ENCODE measurements at regions not wholly inside any gene's neighbourhood (a gene's known extent, or its start where the extent isn't known, plus 50 kb on each side); places are given as distances from the start of the nearest gene placed in this dataset.

- TF ChIP-seq, protein P1, sequence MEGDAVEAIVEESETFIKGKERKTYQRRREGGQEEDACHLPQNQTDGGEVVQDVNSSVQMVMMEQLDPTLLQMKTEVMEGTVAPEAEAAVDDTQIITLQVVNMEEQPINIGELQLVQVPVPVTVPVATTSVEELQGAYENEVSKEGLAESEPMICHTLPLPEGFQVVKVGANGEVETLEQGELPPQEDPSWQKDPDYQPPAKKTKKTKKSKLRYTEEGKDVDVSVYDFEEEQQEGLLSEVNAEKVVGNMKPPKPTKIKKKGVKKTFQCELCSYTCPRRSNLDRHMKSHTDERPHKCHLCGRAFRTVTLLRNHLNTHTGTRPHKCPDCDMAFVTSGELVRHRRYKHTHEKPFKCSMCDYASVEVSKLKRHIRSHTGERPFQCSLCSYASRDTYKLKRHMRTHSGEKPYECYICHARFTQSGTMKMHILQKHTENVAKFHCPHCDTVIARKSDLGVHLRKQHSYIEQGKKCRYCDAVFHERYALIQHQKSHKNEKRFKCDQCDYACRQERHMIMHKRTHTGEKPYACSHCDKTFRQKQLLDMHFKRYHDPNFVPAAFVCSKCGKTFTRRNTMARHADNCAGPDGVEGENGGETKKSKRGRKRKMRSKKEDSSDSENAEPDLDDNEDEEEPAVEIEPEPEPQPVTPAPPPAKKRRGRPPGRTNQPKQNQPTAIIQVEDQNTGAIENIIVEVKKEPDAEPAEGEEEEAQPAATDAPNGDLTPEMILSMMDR (IDR thresholded peaks at IDR 0.05 in 2 of 3, conservative IDR thresholded peaks at IDR 0.05 in 1 of 3; ENCODE audit: borderline replicate concordance in 1 of 3, insufficient read depth in 1 of 3, low read depth in 2 of 3, low read length in 2 of 3), result no peak
- no peak for TF ChIP-seq JUND (IDR thresholded peaks at IDR 0.05)
- TF ChIP-seq POLR2A (IDR thresholded peaks at IDR 0.05; ENCODE audit: borderline replicate concordance, extremely low read depth, insufficient read depth, insufficient read length), result no peak
- no peak for TF ChIP-seq FOSL1 (IDR thresholded peaks at IDR 0.05; ENCODE audit: low read depth)
- TF ChIP-seq ELF1 (IDR thresholded peaks at IDR 0.05; ENCODE audit: borderline replicate concordance, low read depth), result no peak
Observed at GRCh38 chr3:31321620-31322019, 211.1 kb upstream of the STT3B start (continued).

DNA sequence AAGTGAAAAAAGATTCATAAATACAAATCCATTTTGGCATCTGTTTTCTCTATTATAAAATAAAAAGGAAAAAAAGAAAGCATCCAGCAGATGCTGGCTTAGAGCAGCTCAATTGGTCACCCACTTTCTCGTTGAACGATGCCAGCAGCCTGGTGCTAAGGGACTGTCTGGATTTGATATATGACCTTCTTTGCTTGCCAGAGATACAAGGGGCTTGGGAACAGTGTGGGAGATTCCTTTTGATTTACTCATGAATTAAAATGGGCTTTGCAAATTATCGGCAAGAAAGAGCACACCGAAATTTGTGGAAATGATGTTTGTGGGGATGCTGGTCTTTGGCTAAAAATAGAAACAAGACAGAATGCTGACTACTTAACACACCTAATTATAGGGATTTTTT is 210.3 kb upstream of the STT3B start:
- ATAC-seq (no peak), DNase-seq (ENCODE audit: low read depth, low spot score) (no peak)
- CTCF ChIA-PET, result no interaction called here
- Histone ChIP-seq H3K36me3 (ENCODE audit: control insufficient read depth in 1 of 2, insufficient read depth in 2 of 2, low read length in 2 of 2) (no peaks in the 10 kb centered on the region), H3K9me3 (ENCODE audit: control insufficient read depth in 1 of 2, insufficient read depth in 1 of 2, low read depth in 1 of 2, low read length in 2 of 2) (no peaks in the 10 kb centered on the region), H3K27ac (ENCODE audit: low read depth, low read length) (no peak overlapping the region), H2AFZ (ENCODE audit: low read depth, low read length, poor library complexity, severe bottlenecking) (no peak overlapping the region), H3K4me2 (ENCODE audit: low read length) (no peak overlapping the region), H3K4me1 (ENCODE audit: control insufficient read depth in 1 of 2, insufficient read depth in 2 of 2, low read length in 2 of 2) (no peaks in the 10 kb centered on the region), H3K9me2 (ENCODE audit: insufficient read depth) (no peaks in the 10 kb centered on the region), H3K4me3 (replicated peaks in 1 of 2; ENCODE audit: low read depth in 1 of 2, low read length in 2 of 2) (no peak overlapping the region), H3K27me3 (ENCODE audit: insufficient read depth, low read length) (no peaks in the 10 kb centered on the region), H3K79me2 (ENCODE audit: insufficient read depth, low read length) (no peaks in the 10 kb centered on the region), H3K9ac (ENCODE audit: low read length) (no peak overlapping the region), H4K20me1 (ENCODE audit: insufficient read depth) (no peaks in the 10 kb centered on the region)
- no peak for TF ChIP-seq MAX (IDR thresholded peaks at IDR 0.05)
- no peak for TF ChIP-seq REST (IDR thresholded peaks at IDR 0.05; ENCODE audit: low read depth)
- no peak for TF ChIP-seq RAD21 (IDR thresholded peaks at IDR 0.05; ENCODE audit: low read depth)
- no peak for TF ChIP-seq ZBTB33 (IDR thresholded peaks at IDR 0.05; ENCODE audit: extremely low read depth, insufficient replicate concordance, low read length)
- TF ChIP-seq CEBPB (IDR thresholded peaks at IDR 0.05; ENCODE audit: low read depth), result no peak
- TF ChIP-seq EZH2phosphoT487 (IDR thresholded peaks at IDR 0.05; ENCODE audit: borderline replicate concordance), result no peak
- no peak for TF ChIP-seq JUND (IDR thresholded peaks at IDR 0.05)
- TF ChIP-seq SIN3A (IDR thresholded peaks at IDR 0.05; ENCODE audit: low read depth), result no peak
- no peak for TF ChIP-seq ELF1 (IDR thresholded peaks at IDR 0.05; ENCODE audit: borderline replicate concordance, low read depth)
- TF ChIP-seq POLR2AphosphoS5 (IDR thresholded peaks at IDR 0.05; ENCODE audit: low read depth, low read length), result no peak
- TF ChIP-seq ZNF274 (IDR thresholded peaks at IDR 0.05; ENCODE audit: low read depth, low read length), result no peak
- no peak for TF ChIP-seq ATF3 (IDR thresholded peaks at IDR 0.05)
- TF ChIP-seq FOSL1 (IDR thresholded peaks at IDR 0.05; ENCODE audit: low read depth), result no peak
- TF ChIP-seq POLR2A (IDR thresholded peaks at IDR 0.05; ENCODE audit: borderline replicate concordance, extremely low read depth, insufficient read depth, insufficient read length), result no peak
- TF ChIP-seq ZFX (IDR thresholded peaks at IDR 0.05), result no peak
- POLR2A ChIA-PET, result interaction anchor here (0.6 kb wide), 1 partner anchor 26 kb away, joined by 3 read pairs; no protein-coding TSS in a partner anchor
- RAD21 ChIA-PET (ENCODE audit: low non-redundant PET in 1 of 2, low total read pairs in 2 of 2, uncharacterized antibody in 2 of 2, unreplicated experiment in 2 of 2), result no interaction called here
- BruUV-seq (replicated peaks), result no TSS peak
- intact Hi-C loops (cut with micrococcal nuclease), result no loop called here

Measured in HCT116 (cell line).